ENCODE measurements at regions not wholly inside any gene's neighbourhood (a gene's known extent, or its start where the extent isn't known, plus 50 kb on each side); places are given as distances from the start of the nearest gene placed in this dataset.

DNA sequence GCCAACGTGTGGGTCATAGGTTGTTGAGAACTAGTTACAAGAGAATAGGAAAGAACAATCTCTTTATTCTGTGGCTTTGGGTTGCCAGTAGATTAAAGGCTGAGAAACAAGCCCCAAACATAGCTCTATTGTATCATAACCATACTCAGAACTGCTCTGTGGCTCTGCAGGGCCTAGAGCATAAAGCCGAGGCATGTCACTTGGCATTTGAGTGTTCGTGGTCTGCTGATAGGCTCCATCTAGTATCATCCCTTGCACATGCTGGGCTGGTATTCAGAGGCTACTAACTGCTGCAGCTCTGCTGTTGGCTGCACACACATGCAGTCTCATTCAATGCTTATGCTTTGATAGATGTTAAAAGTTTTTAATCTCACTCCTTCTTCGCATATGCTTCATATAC lies 157.9 kb downstream of the OGFRL1 start:
- Histone ChIP-seq H3K79me2 (ENCODE audit: control insufficient read depth, insufficient read depth, low read length) (no peaks in the 10 kb centered on the region), H2AFZ (ENCODE audit: low read depth, low read length) (no peak overlapping the region), H3K27ac (ENCODE audit: insufficient read depth, low read depth, low read length) (no peak overlapping the region), H3K4me2 (ENCODE audit: insufficient read depth, low read length) (no peak overlapping the region), H4K20me1 (replicated peaks; ENCODE audit: control insufficient read depth, extremely low read depth, insufficient read depth, low read length) (no peaks in the 10 kb centered on the region), H3K4me1 (ENCODE audit: control insufficient read depth, extremely low read depth, insufficient read depth, low read length) (no peaks in the 10 kb centered on the region), H3K9ac (replicated peaks; ENCODE audit: extremely low read depth, insufficient read depth, low read length) (no peak overlapping the region), H3K36me3 (ENCODE audit: control insufficient read depth in 2 of 2, extremely low read depth in 1 of 2, insufficient read depth in 2 of 2, low read length in 2 of 2) (no peaks in the 10 kb centered on the region), H3K27me3 (ENCODE audit: control insufficient read depth in 2 of 2, insufficient read depth in 2 of 2, low read length in 2 of 2) (no peaks in the 10 kb centered on the region), H3K9me1 (replicated peaks; ENCODE audit: control insufficient read depth, extremely low read depth, insufficient read depth, low read length) (no peaks in the 10 kb centered on the region), H3K4me3 (replicated peaks in 1 of 3; ENCODE audit: insufficient read depth in 1 of 3, low read depth in 1 of 3, low read length in 3 of 3) (no peak overlapping the region), H3K9me3 (replicated peaks; ENCODE audit: control insufficient read depth, insufficient read depth, low read length) (no peaks in the 10 kb centered on the region)
- intact Hi-C loops (cut with micrococcal nuclease): no loop called here
- dilution Hi-C loops (cut with MboI; ENCODE audit: extremely low pct_ligation_motif_present, low sequenced_read_pairs): no loop called here
- POLR2A ChIA-PET: no interaction called here
- FAIRE-seq (no peak), DNase-seq (ENCODE audit: low read depth, low spot score) (no peak)
- CTCF ChIA-PET: interaction anchor here (0.7 to 1.7 kb wide), 3 partner anchors 10 to 63 kb away, joined by 3 to 6 read pairs (median 3); no protein-coding TSS in a partner anchor
- no peak for TF ChIP-seq FOS (IDR thresholded peaks at IDR 0.05; ENCODE audit: borderline replicate concordance, insufficient read depth, low read length)
- no peak for TF ChIP-seq JUN (IDR thresholded peaks at IDR 0.05; ENCODE audit: borderline replicate concordance, insufficient read depth, insufficient read length, low read depth)
- TF ChIP-seq GATA2 (IDR thresholded peaks at IDR 0.05; ENCODE audit: insufficient read depth, insufficient read length, low read depth, low read length): no peak
- TF ChIP-seq MYC (IDR thresholded peaks at IDR 0.05; ENCODE audit: low read depth, low read length): no peak
- TF ChIP-seq, protein P1, sequence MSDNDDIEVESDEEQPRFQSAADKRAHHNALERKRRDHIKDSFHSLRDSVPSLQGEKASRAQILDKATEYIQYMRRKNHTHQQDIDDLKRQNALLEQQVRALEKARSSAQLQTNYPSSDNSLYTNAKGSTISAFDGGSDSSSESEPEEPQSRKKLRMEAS (IDR thresholded peaks at IDR 0.05; ENCODE audit: insufficient read depth, insufficient read length): no peak
- TF ChIP-seq POLR2A (IDR thresholded peaks at IDR 0.05; ENCODE audit: low read depth, low read length): no peak
- TF ChIP-seq EZH2 (IDR thresholded peaks at IDR 0.05; ENCODE audit: borderline replicate concordance, low read depth, low read length, severe bottlenecking): no peak
- TF ChIP-seq POLR2AphosphoS5 (IDR thresholded peaks at IDR 0.05; ENCODE audit: insufficient read depth, low read depth, low read length): no peak
- TF ChIP-seq, protein P2, sequence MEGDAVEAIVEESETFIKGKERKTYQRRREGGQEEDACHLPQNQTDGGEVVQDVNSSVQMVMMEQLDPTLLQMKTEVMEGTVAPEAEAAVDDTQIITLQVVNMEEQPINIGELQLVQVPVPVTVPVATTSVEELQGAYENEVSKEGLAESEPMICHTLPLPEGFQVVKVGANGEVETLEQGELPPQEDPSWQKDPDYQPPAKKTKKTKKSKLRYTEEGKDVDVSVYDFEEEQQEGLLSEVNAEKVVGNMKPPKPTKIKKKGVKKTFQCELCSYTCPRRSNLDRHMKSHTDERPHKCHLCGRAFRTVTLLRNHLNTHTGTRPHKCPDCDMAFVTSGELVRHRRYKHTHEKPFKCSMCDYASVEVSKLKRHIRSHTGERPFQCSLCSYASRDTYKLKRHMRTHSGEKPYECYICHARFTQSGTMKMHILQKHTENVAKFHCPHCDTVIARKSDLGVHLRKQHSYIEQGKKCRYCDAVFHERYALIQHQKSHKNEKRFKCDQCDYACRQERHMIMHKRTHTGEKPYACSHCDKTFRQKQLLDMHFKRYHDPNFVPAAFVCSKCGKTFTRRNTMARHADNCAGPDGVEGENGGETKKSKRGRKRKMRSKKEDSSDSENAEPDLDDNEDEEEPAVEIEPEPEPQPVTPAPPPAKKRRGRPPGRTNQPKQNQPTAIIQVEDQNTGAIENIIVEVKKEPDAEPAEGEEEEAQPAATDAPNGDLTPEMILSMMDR (IDR thresholded peaks at IDR 0.05; ENCODE audit: extremely low read depth in 1 of 2, insufficient read depth in 1 of 2, low read depth in 1 of 2, low read length in 2 of 2): no peak
- BruUV-seq (replicated peaks): no TSS peak
